HEK293T (cell line): ENCODE measurements at regions not wholly inside any gene's neighbourhood (a gene's known extent, or its start where the extent isn't known, plus 50 kb on each side); places are given as distances from the start of the nearest gene placed in this dataset.
"Not testable (repeated sequence)": the region's sequence is repeated elsewhere in the genome, so short reads cannot be mapped to it uniquely, and the experiment has no call there.

Experiments
- CTCF ChIA-PET: fragments of 350-600 bp; formaldehyde crosslinking; extraction: SDS; loops from one replicate; lab custom pipeline; 2021; ENCODE audit warnings: antibody characterized with exemption, inconsistent platforms; lab: Yijun Ruan, JAX
- POLR2A ChIA-PET: fragments of 350-600 bp; formaldehyde crosslinking; extraction: SDS; loops from one replicate; lab custom pipeline; 2020; ENCODE audit warnings: antibody characterized with exemption, inconsistent platforms; lab: Yijun Ruan, JAX
- DNase-seq: peaks from one replicate; pipeline ENCODE4 v3.0.0; 2012; ENCODE audit warnings: mixed read lengths; ENCODE audit errors: extremely low spot score
- ARNT ChIP-seq: fragments of 450-650 bp; IDR thresholded peaks from 2 replicates; pipeline ENCODE4 v1.6.1; 2017; ENCODE audit warnings: mild to moderate bottlenecking
- BHLHE40 ChIP-seq: fragments of 450-650 bp; IDR thresholded peaks from 2 replicates; pipeline ENCODE4 v1.6.1; 2016; ENCODE audit warnings: mild to moderate bottlenecking, moderate library complexity, borderline replicate concordance
- CTBP1 ChIP-seq: fragments of 450-650 bp; IDR thresholded peaks from 2 replicates; pipeline ENCODE4 v1.6.1; 2016; ENCODE audit warnings: borderline replicate concordance
- ELF4 ChIP-seq: fragments of 450-650 bp; IDR thresholded peaks from 2 replicates; pipeline ENCODE4 v1.6.1; 2017; ENCODE audit warnings: antibody characterized with exemption
- FOXA1 ChIP-seq: fragments of 450-650 bp; IDR thresholded peaks from 2 replicates; pipeline ENCODE4 v1.6.1; 2016; ENCODE audit warnings: mild to moderate bottlenecking
- FOXK2 ChIP-seq: fragments of 450-650 bp; IDR thresholded peaks from 2 replicates; pipeline ENCODE4 v1.6.1; 2016; ENCODE audit warnings: mild to moderate bottlenecking
- FOXM1 ChIP-seq: fragments of 450-650 bp; IDR thresholded peaks from 2 replicates; pipeline ENCODE4 v1.6.1; 2017; ENCODE audit warnings: mild to moderate bottlenecking, borderline replicate concordance
- HDGF ChIP-seq: fragments of 450-650 bp; IDR thresholded peaks from 2 replicates; pipeline ENCODE4 v1.6.1; 2017; ENCODE audit warnings: antibody characterized with exemption, borderline replicate concordance
- L3MBTL2 ChIP-seq: fragments of 450-650 bp; conservative IDR thresholded peaks from 2 replicates; pipeline ENCODE4 v1.6.1; 2016; ENCODE audit warnings: mild to moderate bottlenecking
- LEF1 ChIP-seq: fragments of 450-650 bp; IDR thresholded peaks from 2 replicates; pipeline ENCODE4 v1.6.1; 2017; ENCODE audit warnings: mild to moderate bottlenecking, borderline replicate concordance
- NFRKB ChIP-seq: fragments of 450-650 bp; IDR thresholded peaks from 2 replicates; pipeline ENCODE4 v1.6.1; 2016; ENCODE audit warnings: mild to moderate bottlenecking, moderate library complexity
- SP1 ChIP-seq: fragments of 450-650 bp; IDR thresholded peaks from 2 replicates; pipeline ENCODE4 v1.6.1; 2017
- SUZ12 ChIP-seq: fragments of 450-650 bp; IDR thresholded peaks from 2 replicates; pipeline ENCODE4 v1.6.1; 2016; ENCODE audit warnings: mild to moderate bottlenecking
- TARDBP ChIP-seq: fragments of 450-650 bp; IDR thresholded peaks from 2 replicates; pipeline ENCODE4 v1.6.1; 2016
- ZNF384 ChIP-seq: fragments of 450-650 bp; IDR thresholded peaks from 2 replicates; pipeline ENCODE4 v1.6.1; 2016
- TF ChIP-seq, protein P1 (sequence below): fragments of 450-650 bp; IDR thresholded peaks from 2 replicates; pipeline ENCODE4 v1.6.1; 2016

GRCh38 chrX:134045372-134045771 is 60.0 kb upstream of the GPC3 start:
- CTCF ChIA-PET, DNase-seq, POLR2A ChIA-PET: not testable (repeated sequence)

GRCh38 chrX:134067107-134067506 is 81.7 kb upstream of the GPC3 start:
- DNase-seq, POLR2A ChIA-PET, CTCF ChIA-PET: not testable (repeated sequence)

GRCh38 chrX:134071899-134072298 is 86.5 kb upstream of the GPC3 start:
- DNase-seq, POLR2A ChIA-PET, CTCF ChIA-PET: not testable (repeated sequence)

- CTCF ChIA-PET: no interaction called here
- POLR2A ChIA-PET: no interaction called here
- no peak for TF ChIP-seq ZNF384
- no peak for DNase-seq
Measured at GRCh38 chrX:134073341-134073740, 87.9 kb upstream of the GPC3 start.

GRCh38 chrX:134074151-134074550 is 88.8 kb upstream of the GPC3 start:
- ChIA-PET CTCF (no interaction called here), POLR2A (no interaction called here)
- no peak for DNase-seq
- TF ChIP-seq L3MBTL2 (no peak), NFRKB (no peak), ZNF384 (no peak), HDGF (no peak), FOXA1 (no peak), SUZ12 (no peak), CTBP1 (no peak), LEF1 (no peak), ARNT (no peak), TARDBP (no peak), FOXM1 (no peak), FOXK2 (no peak), BHLHE40 (no peak), ELF4 (no peak)
- TF ChIP-seq, protein P1, sequence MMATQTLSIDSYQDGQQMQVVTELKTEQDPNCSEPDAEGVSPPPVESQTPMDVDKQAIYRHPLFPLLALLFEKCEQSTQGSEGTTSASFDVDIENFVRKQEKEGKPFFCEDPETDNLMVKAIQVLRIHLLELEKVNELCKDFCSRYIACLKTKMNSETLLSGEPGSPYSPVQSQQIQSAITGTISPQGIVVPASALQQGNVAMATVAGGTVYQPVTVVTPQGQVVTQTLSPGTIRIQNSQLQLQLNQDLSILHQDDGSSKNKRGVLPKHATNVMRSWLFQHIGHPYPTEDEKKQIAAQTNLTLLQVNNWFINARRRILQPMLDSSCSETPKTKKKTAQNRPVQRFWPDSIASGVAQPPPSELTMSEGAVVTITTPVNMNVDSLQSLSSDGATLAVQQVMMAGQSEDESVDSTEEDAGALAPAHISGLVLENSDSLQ: no peak

DNA sequence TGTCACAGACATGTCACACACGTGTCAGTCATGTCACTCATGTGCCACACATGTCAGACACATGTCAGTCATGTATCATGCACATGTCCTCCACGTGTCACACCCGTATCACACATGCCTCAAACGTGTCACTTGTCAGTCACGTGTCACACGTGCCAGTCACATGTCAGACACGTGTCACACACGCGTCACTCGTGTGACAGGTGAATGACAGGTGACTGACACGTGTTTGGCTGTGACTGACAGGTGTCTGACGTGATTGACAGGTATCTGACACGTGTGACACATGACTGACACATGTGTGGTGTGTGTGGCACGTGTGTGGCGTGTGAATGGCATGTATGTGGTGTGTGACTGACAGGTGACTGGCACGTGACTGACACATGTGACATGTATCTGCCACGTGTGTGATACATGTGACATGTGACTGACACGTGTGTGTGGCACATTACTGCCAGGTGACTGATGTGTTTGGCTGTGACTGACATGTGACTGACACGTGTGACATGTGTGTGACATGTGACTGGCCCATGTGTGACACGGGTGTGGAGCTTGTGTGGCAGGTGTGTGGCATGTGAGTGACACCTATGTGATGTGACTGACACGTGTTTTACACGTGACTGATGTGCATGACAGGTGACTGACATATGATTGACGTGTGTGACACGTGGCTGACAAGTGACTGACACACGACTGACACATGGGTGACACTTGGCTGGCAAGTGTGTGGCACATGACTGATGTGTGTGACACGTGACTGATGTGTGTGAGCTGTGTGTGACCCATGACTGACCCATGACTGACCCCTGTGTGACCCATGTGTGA is 90.7 kb upstream of the GPC3 start:
- ChIA-PET POLR2A (no interaction called here), CTCF (no interaction called here)
- TF ChIP-seq FOXA1 (no peak), SP1 (no peak), L3MBTL2 (peak; percentile 65; the same call in 1 of the 2 replicates), SUZ12 (no peak), CTBP1 (no peak), LEF1 (peak; percentile 79), ARNT (no peak), FOXK2 (no peak), BHLHE40 (no peak), TARDBP (no peak), ELF4 (no peak)
- TF ChIP-seq, protein P1: peak; percentile 97
- DNase-seq: no peak

DNA sequence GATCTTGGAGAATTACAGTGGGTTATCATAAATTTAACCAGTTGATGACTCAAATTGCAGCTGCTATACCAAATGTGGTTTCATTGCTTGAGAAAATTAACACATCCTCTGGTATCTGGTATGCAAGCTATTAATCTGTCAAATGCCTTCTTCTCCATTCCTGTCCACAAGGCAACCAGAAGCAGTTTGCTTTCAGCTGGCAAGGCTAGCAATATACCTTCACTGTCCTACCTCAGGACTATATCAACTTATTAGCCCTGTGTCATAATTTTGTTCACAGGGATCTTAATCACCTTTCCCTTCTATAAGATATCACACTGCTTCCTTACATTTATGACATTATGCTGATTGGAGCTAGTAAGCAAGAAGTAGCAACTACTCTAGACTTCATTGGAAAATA is 110.0 kb upstream of the GPC3 start:
- ChIA-PET CTCF (no interaction called here), POLR2A (no interaction called here)
- TF ChIP-seq ZNF384: no peak
- no peak for TF ChIP-seq FOXA1
- TF ChIP-seq FOXM1: no peak
- TF ChIP-seq SP1: no peak
- no peak for TF ChIP-seq L3MBTL2
- TF ChIP-seq NFRKB: no peak
- TF ChIP-seq BHLHE40: no peak
- TF ChIP-seq, protein P1: no peak
- TF ChIP-seq ELF4: no peak
- TF ChIP-seq HDGF: no peak
- no peak for TF ChIP-seq LEF1
- TF ChIP-seq CTBP1: no peak
- no peak for TF ChIP-seq FOXK2
- TF ChIP-seq SUZ12: no peak
- no peak for TF ChIP-seq TARDBP
- TF ChIP-seq ARNT: no peak
- no peak for DNase-seq
